IMR-90 (cell line): ENCODE measurements at regions not wholly inside any gene's neighbourhood (a gene's known extent, or its start where the extent isn't known, plus 50 kb on each side); places are given as distances from the start of the nearest gene placed in this dataset.

Experiments
- ATAC-seq: fragments of 200-7000 bp; cut with Tn5 transposase; 2 replicates; pipeline ENCODE4 v1.9.1; 2020; ENCODE audit warnings: low read depth, mild to moderate bottlenecking, moderate library complexity
- BruUV-seq: library from RNA; stranded (reverse); fragments of 400-500 nt; replicated peaks from 2 replicates; lab custom pipeline; 2021; lab: Mats Ljungman, UMichigan
- CTCF ChIA-PET: fragments of 300-600 bp; formaldehyde crosslinking; extraction: SDS; loops from one replicate; lab custom pipeline; 2021; ENCODE audit warnings: antibody characterized with exemption; lab: Yijun Ruan, JAX
- POLR2A ChIA-PET: fragments of 300-600 bp; sonication (Branson Sonifier 250); formaldehyde crosslinking; loops from one replicate; lab custom pipeline; 2022; ENCODE audit warnings: antibody characterized with exemption; ENCODE audit not compliant: unreplicated experiment; lab: Charles Lee
- DNase-seq: peaks from one replicate; pipeline ENCODE4 v3.0.0; 2013
- H2AFZ ChIP-seq: replicated peaks from 2 replicates; pipeline ENCODE3; 2013; ENCODE audit warnings: low read length, mild to moderate bottlenecking; ENCODE audit not compliant: poor library complexity
- H2AK5ac ChIP-seq: 2 replicates; pipeline ENCODE4 v1.6.1; 2013; ENCODE audit warnings: low read depth, low read length, inconsistent platforms
- H2AK9ac ChIP-seq: replicated peaks from 2 replicates; pipeline ENCODE3; 2013; ENCODE audit warnings: mild to moderate bottlenecking, low read depth, low read length, moderate library complexity; ENCODE audit not compliant: poor library complexity
- H2BK120ac ChIP-seq: 2 replicates; pipeline ENCODE4 v1.6.1; 2013; ENCODE audit warnings: low read depth, low read length, inconsistent platforms
- H2BK15ac ChIP-seq: 3 replicates; pipeline ENCODE4 v1.6.1; 2013; ENCODE audit warnings: low read depth, low read length, inconsistent platforms
- H2BK20ac ChIP-seq: 2 replicates; pipeline ENCODE4 v1.6.1; 2013; ENCODE audit warnings: low read depth, mild to moderate bottlenecking, inconsistent platforms, low read length, moderate library complexity
- H2BK5ac ChIP-seq: 2 replicates; pipeline ENCODE4 v1.6.1; 2013; ENCODE audit warnings: mild to moderate bottlenecking, low read depth, low read length, inconsistent platforms; ENCODE audit not compliant: poor library complexity, severe bottlenecking
- H3K14ac ChIP-seq: replicated peaks from 2 replicates; pipeline ENCODE4 v1.6.1; 2013; ENCODE audit warnings: low read depth, low read length, inconsistent platforms
- H3K18ac ChIP-seq: 2 replicates; pipeline ENCODE4 v1.6.1; 2013; ENCODE audit warnings: low read depth, low read length, control low read depth
- H3K23ac ChIP-seq: 2 replicates; pipeline ENCODE4 v1.6.1; 2013; ENCODE audit warnings: low read depth, low read length, inconsistent platforms
- H3K27ac ChIP-seq: 2 replicates; pipeline ENCODE4 v1.5.1; 2013; ENCODE audit warnings: mild to moderate bottlenecking, control low read depth, low read length; ENCODE audit not compliant: insufficient read depth
- H3K27me3 ChIP-seq: 2 replicates; pipeline ENCODE4 v1.6.1; 2013; ENCODE audit warnings: low read length; ENCODE audit not compliant: control insufficient read depth, insufficient read depth
- H3K36me3 ChIP-seq: 2 replicates; pipeline ENCODE4 v1.6.1; 2013; ENCODE audit warnings: low read length, mixed read lengths; ENCODE audit not compliant: control insufficient read depth, insufficient read depth
- H3K4ac ChIP-seq: 2 replicates; pipeline ENCODE4 v1.6.1; 2013; ENCODE audit warnings: low read depth, low read length, inconsistent platforms
- H3K4me1 ChIP-seq: 2 replicates; pipeline ENCODE4 v1.6.1; 2013; ENCODE audit warnings: low read length, mixed read lengths; ENCODE audit not compliant: control insufficient read depth, insufficient read depth
- H3K4me2 ChIP-seq: 2 replicates; pipeline ENCODE4 v1.6.1; 2013; ENCODE audit warnings: low read depth, mild to moderate bottlenecking, control low read depth, low read length, moderate library complexity
- H3K4me3 ChIP-seq: 2 replicates; pipeline ENCODE4 v1.5.1; 2013; ENCODE audit warnings: low read depth, mild to moderate bottlenecking, control low read depth, low read length, moderate library complexity; ENCODE audit not compliant: insufficient read depth
- H3K56ac ChIP-seq: 2 replicates; pipeline ENCODE4 v1.6.1; 2013; ENCODE audit warnings: low read length, inconsistent platforms; ENCODE audit not compliant: insufficient read depth; ENCODE audit errors: extremely low read depth
- H3K79me1 ChIP-seq, 2 experiments: 2 replicates each; pipeline ENCODE4 v1.6.1; 2013; ENCODE audit warnings: low read length in 2 of 2, inconsistent platforms in 1 of 2, low read depth in 1 of 2
- H3K9ac ChIP-seq: 2 replicates; pipeline ENCODE4 v1.6.1; 2013; ENCODE audit warnings: low read depth, low read length, control low read depth
- H3K9me1 ChIP-seq: 2 replicates; pipeline ENCODE4 v1.6.1; 2013; ENCODE audit warnings: low read length, inconsistent platforms; ENCODE audit not compliant: insufficient read depth
- H3K9me3 ChIP-seq: 2 replicates; pipeline ENCODE4 v1.6.1; 2013; ENCODE audit warnings: low read length; ENCODE audit not compliant: control insufficient read depth, insufficient read depth
- H4K20me1 ChIP-seq: 2 replicates; pipeline ENCODE4 v1.6.1; 2013; ENCODE audit warnings: low read length, inconsistent platforms; ENCODE audit not compliant: insufficient read depth
- H4K5ac ChIP-seq: 2 replicates; pipeline ENCODE4 v1.6.1; 2013; ENCODE audit warnings: mild to moderate bottlenecking, low read depth, low read length, control low read depth
- H4K8ac ChIP-seq, 2 experiments: 2 replicates each; pipeline ENCODE4 v1.6.1; 2013; ENCODE audit warnings: low read depth in 2 of 2, low read length in 2 of 2, control low read depth in 1 of 2, inconsistent platforms in 1 of 2
- H4K91ac ChIP-seq: 2 replicates; pipeline ENCODE4 v1.6.1; 2013; ENCODE audit warnings: low read depth, low read length, inconsistent platforms; ENCODE audit not compliant: insufficient read depth
- RAD21 ChIP-seq: IDR thresholded peaks from 2 replicates; pipeline ENCODE4 v1.6.1; 2012; ENCODE audit warnings: low read length, improper control_type of control experiment
- RFX5 ChIP-seq: IDR thresholded peaks from 2 replicates; pipeline ENCODE4 v1.8.0; 2012; ENCODE audit warnings: low read depth, mild to moderate bottlenecking, low read length, moderate library complexity
- WGBS, 2 experiments: methylation state at CpG; one replicate each; pipeline versions ENCODE4 v1.1.5 to v1.1.7; 2013; ENCODE audit warnings: missing lambda C conversion rate in 2 of 2; ENCODE audit not compliant: insufficient read length in 1 of 2; ENCODE audit errors: extremely low coverage in 2 of 2; 5-methylcytosine and 5-hydroxymethylcytosine counted together
- dilution Hi-C: fragments of 300-500 bp; cut with HindIII; formaldehyde crosslinking; loops from one replicate; pipeline ENCODE4 v1.14.3; 2018; ENCODE audit warnings: low sequenced_read_pairs; ENCODE audit not compliant: unreplicated experiment
- in situ Hi-C: fragments of 300-500 bp; cut with MboI; formaldehyde crosslinking; loops from 3 replicates; pipeline ENCODE4 v1.14.3; 2019; ENCODE audit warnings: low sequenced_read_pairs, inconsistent platforms, mixed read lengths
- intact Hi-C: fragments of 100-400 bp; cut with micrococcal nuclease; formaldehyde crosslinking; loops from 2 replicates; pipeline ENCODE4 v1.10.0; 2022

DNA sequence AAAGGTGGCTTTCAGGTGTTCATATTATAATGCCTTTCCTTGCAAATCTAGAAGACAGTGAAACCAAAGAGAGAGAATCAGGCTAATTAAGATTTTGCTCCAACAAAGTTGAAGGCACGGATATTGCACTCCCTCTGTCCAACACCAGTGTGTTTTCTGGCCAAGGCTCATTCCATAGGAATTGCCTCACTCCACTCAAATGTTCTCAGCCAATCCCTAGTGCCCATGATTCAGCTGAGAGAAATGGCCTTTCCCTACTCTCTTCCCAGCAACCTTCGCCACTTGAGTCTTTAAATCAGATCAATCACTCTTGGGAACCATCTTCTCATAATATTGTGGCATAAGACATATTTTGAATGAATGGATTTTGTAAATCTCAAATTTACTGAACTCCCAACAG is 768.2 kb upstream of the ACVR2A start:
- Histone ChIP-seq H3K27ac (no peak overlapping the region), H3K4ac (no peak overlapping the region), H4K20me1 (no peaks in the 10 kb centered on the region), H3K36me3 (no peaks in the 10 kb centered on the region), H3K27me3 (no peaks in the 10 kb centered on the region), H3K4me1 (no peaks in the 10 kb centered on the region), H2BK15ac (no peak overlapping the region), H4K91ac (no peak overlapping the region), H3K9me3 (no peaks in the 10 kb centered on the region), H2AK5ac (no peak overlapping the region), H3K56ac (no peak overlapping the region), H3K4me3 (no peak overlapping the region), H3K9me1 (no peaks in the 10 kb centered on the region), H3K79me1 (no peaks in the 10 kb centered on the region), H3K23ac (no peak overlapping the region), H4K5ac (no peak overlapping the region), H2BK20ac (no peak overlapping the region), H2BK120ac (no peak overlapping the region), H4K8ac (no peak overlapping the region), H3K18ac (no peak overlapping the region), H2AK9ac (no peak overlapping the region), H3K9ac (no peak overlapping the region), H2BK5ac (no peak overlapping the region), H3K4me2 (no peak overlapping the region), H3K14ac (no peak overlapping the region), H2AFZ (no peak overlapping the region)
- no peak for TF ChIP-seq RFX5
- no peak for TF ChIP-seq RAD21
- DNase-seq (peak; percentile 35), ATAC-seq (peak; percentile 96)
- ChIA-PET POLR2A (no interaction called here), CTCF (no interaction called here)
- intact Hi-C loops (no loop called here), dilution Hi-C loops (no loop called here), in situ Hi-C loops (loop anchor here (25.0 kb wide), 1 partner anchor 836 kb away; no protein-coding TSS in a partner anchor)
- WGBS, 2 experiments, result no CpG with 5 or more reads among the region's 2 CpGs
- no TSS peak for BruUV-seq
